PFSK-1 (cell line): ENCODE measurements at regions not wholly inside any gene's neighbourhood (a gene's known extent, or its start where the extent isn't known, plus 50 kb on each side); places are given as distances from the start of the nearest gene placed in this dataset.

Experiments
- FOXP2 ChIP-seq: optimal IDR thresholded peaks from 2 replicates; pipeline ENCODE3; 2011; ENCODE audit warnings: borderline replicate concordance, control low read depth, inconsistent platforms; ENCODE audit not compliant: insufficient read depth; ENCODE audit errors: extremely low read length, extremely low read depth
- POLR2AphosphoS5 ChIP-seq: IDR thresholded peaks from 2 replicates; pipeline ENCODE4 v1.6.1; 2012; ENCODE audit warnings: low read depth, mild to moderate bottlenecking, control low read depth, low read length, moderate library complexity
- SIN3A ChIP-seq: IDR thresholded peaks from 2 replicates; pipeline ENCODE4 v1.6.1; 2012; ENCODE audit warnings: mild to moderate bottlenecking, low read length, moderate library complexity, borderline replicate concordance; ENCODE audit not compliant: insufficient read depth
- TAF1 ChIP-seq: IDR thresholded peaks from 2 replicates; pipeline ENCODE4 v1.6.1; 2012; ENCODE audit warnings: low read length, control low read depth, borderline replicate concordance; ENCODE audit not compliant: insufficient read depth
- TF ChIP-seq, protein P1 (sequence below), 2 experiments: IDR thresholded peaks; 2 replicates each; pipeline versions ENCODE4 v1.6.1 to v1.8.0; 2011 to 2012; ENCODE audit warnings: low read depth in 2 of 2, low read length in 2 of 2, control low read depth in 1 of 2, inconsistent platforms in 1 of 2, mild to moderate bottlenecking in 1 of 2, moderate library complexity in 1 of 2; ENCODE audit not compliant: insufficient read depth in 1 of 2

DNA sequence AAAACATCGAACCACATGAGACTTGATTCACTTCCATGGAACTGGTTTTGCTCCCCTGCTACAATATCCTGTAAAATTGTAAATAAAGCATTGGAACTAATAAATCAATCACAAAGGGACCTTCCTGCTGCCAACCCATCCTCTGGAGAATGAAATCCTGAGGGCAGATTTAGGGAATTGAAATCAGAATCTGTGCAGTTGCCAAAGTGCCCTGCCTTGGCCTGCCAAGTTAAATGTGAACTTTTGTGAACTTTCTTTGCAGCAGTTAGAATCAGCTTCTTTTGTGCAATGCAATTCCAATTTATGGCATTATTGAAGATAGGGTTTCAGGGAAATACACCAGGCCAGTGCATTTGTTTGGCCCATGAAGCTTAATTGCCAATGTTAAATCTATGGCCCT is 263.1 kb downstream of the PTTG2 start:
- TF ChIP-seq SIN3A (no peak), TAF1 (no peak), FOXP2 (no peak), POLR2AphosphoS5 (no peak)
- TF ChIP-seq, protein P1, sequence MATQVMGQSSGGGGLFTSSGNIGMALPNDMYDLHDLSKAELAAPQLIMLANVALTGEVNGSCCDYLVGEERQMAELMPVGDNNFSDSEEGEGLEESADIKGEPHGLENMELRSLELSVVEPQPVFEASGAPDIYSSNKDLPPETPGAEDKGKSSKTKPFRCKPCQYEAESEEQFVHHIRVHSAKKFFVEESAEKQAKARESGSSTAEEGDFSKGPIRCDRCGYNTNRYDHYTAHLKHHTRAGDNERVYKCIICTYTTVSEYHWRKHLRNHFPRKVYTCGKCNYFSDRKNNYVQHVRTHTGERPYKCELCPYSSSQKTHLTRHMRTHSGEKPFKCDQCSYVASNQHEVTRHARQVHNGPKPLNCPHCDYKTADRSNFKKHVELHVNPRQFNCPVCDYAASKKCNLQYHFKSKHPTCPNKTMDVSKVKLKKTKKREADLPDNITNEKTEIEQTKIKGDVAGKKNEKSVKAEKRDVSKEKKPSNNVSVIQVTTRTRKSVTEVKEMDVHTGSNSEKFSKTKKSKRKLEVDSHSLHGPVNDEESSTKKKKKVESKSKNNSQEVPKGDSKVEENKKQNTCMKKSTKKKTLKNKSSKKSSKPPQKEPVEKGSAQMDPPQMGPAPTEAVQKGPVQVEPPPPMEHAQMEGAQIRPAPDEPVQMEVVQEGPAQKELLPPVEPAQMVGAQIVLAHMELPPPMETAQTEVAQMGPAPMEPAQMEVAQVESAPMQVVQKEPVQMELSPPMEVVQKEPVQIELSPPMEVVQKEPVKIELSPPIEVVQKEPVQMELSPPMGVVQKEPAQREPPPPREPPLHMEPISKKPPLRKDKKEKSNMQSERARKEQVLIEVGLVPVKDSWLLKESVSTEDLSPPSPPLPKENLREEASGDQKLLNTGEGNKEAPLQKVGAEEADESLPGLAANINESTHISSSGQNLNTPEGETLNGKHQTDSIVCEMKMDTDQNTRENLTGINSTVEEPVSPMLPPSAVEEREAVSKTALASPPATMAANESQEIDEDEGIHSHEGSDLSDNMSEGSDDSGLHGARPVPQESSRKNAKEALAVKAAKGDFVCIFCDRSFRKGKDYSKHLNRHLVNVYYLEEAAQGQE (IDR thresholded peaks at IDR 0.05; ENCODE audit: insufficient read depth in 1 of 2, low read depth in 2 of 2, low read length in 2 of 2): no peak
